LHCN-M2 (cell line): ENCODE measurements at regions not wholly inside any gene's neighbourhood (a gene's known extent, or its start where the extent isn't known, plus 50 kb on each side); places are given as distances from the start of the nearest gene placed in this dataset.
A peak's percentile ranks its signal among the peaks of the same experiment; 100 is the strongest.
"Not testable (repeated sequence)": the region's sequence is repeated elsewhere in the genome, so short reads cannot be mapped to it uniquely, and the experiment has no call there.

ENCODE experiments used
- DNase-seq: peaks from one replicate; pipeline ENCODE4 v3.0.0-alpha.2; 2012; ENCODE audit warnings: low read depth

GRCh38 chr7:68152205-68152604 is 1155.6 kb downstream of the TYW1 start:
- DNase-seq, result no peak

GRCh38 chr7:68155676-68156075 is 1159.0 kb downstream of the TYW1 start:
- DNase-seq, result no peak

- no peak for DNase-seq
Measured at GRCh38 chr7:68158686-68159295, 1162.2 kb downstream of the TYW1 start.

GRCh38 chr7:68162712-68163111 is 1166.1 kb downstream of the TYW1 start:
- DNase-seq, result no peak

GRCh38 chr7:68166525-68166924 is 1169.9 kb downstream of the TYW1 start:
- DNase-seq, result no peak

- DNase-seq, result no peak
Measured at GRCh38 chr7:68173513-68173912, 1176.9 kb downstream of the TYW1 start.

- peak; percentile 7 for DNase-seq
Measured at GRCh38 chr7:68176974-68177373, 1180.3 kb downstream of the TYW1 start.

- DNase-seq, result no peak
Measured at GRCh38 chr7:68180761-68181160, 1184.1 kb downstream of the TYW1 start.

GRCh38 chr7:68183176-68183575 is 1186.5 kb downstream of the TYW1 start:
- no peak for DNase-seq

- DNase-seq, result no peak
Measured at GRCh38 chr7:68185631-68186456, 1189.2 kb downstream of the TYW1 start.

GRCh38 chr7:68187532-68187931 is 1190.9 kb downstream of the TYW1 start:
- DNase-seq, result no peak

- no peak for DNase-seq
Measured at GRCh38 chr7:68192941-68193340, 1196.3 kb downstream of the TYW1 start.

GRCh38 chr7:68195642-68196041 is 1199.0 kb downstream of the TYW1 start:
- not testable (repeated sequence) for DNase-seq

GRCh38 chr7:68200051-68200670 is 1203.5 kb downstream of the TYW1 start:
- no peak for DNase-seq

GRCh38 chr7:68203251-68203650 is 1206.6 kb downstream of the TYW1 start:
- no peak for DNase-seq

- no peak for DNase-seq
Measured at GRCh38 chr7:68205826-68206225, 1209.2 kb downstream of the TYW1 start.

- DNase-seq, result no peak
Measured at GRCh38 chr7:68206946-68207485, 1210.4 kb downstream of the TYW1 start.

- no peak for DNase-seq
Measured at GRCh38 chr7:68207676-68208075, 1211.0 kb downstream of the TYW1 start.

GRCh38 chr7:68209486-68209885 is 1212.9 kb downstream of the TYW1 start:
- DNase-seq, result no peak

- DNase-seq, result no peak
Measured at GRCh38 chr7:68213838-68214237, 1217.2 kb downstream of the TYW1 start.

- no peak for DNase-seq
Measured at GRCh38 chr7:68216051-68216450, 1219.4 kb downstream of the TYW1 start.

GRCh38 chr7:68217426-68217825 is 1220.8 kb downstream of the TYW1 start:
- no peak for DNase-seq

- no peak for DNase-seq
Measured at GRCh38 chr7:68218461-68218860, 1221.8 kb downstream of the TYW1 start.
